Effector memory CD4-positive, alpha-beta T cell (primary cell): ENCODE measurements at regions not wholly inside any gene's neighbourhood (a gene's known extent, or its start where the extent isn't known, plus 50 kb on each side); places are given as distances from the start of the nearest gene placed in this dataset.

Experiments
- DNase-seq, 3 donors: peaks; one replicate each; pipeline ENCODE4 v3.0.0-alpha.2; 2020
- H3K27ac ChIP-seq: 2 replicates; pipeline ENCODE4 v1.7.0; 2013; ENCODE audit warnings: mild to moderate bottlenecking, low read length, moderate library complexity; ENCODE audit not compliant: insufficient read depth, poor library complexity, severe bottlenecking
- H3K27me3 ChIP-seq: replicated peaks from 2 replicates; pipeline ENCODE4 v1.7.0; 2013; ENCODE audit warnings: mild to moderate bottlenecking, low read length; ENCODE audit not compliant: insufficient read depth, control insufficient read depth, poor library complexity, severe bottlenecking
- H3K36me3 ChIP-seq: 2 replicates; pipeline ENCODE4 v1.7.0; 2013; ENCODE audit warnings: mild to moderate bottlenecking, low read length, moderate library complexity; ENCODE audit not compliant: control insufficient read depth, insufficient read depth
- H3K4me1 ChIP-seq: 2 replicates; pipeline ENCODE4 v1.7.0; 2013; ENCODE audit warnings: low read length, mild to moderate bottlenecking; ENCODE audit not compliant: control insufficient read depth, insufficient read depth, poor library complexity, severe bottlenecking
- H3K4me3 ChIP-seq: 2 replicates; pipeline ENCODE4 v1.7.0; 2013; ENCODE audit warnings: low read length, low read depth, mild to moderate bottlenecking; ENCODE audit not compliant: insufficient read depth, poor library complexity, severe bottlenecking
- H3K9me3 ChIP-seq: 2 replicates; pipeline ENCODE4 v1.7.0; 2013; ENCODE audit warnings: mild to moderate bottlenecking, low read length, moderate library complexity; ENCODE audit not compliant: control insufficient read depth

DNA sequence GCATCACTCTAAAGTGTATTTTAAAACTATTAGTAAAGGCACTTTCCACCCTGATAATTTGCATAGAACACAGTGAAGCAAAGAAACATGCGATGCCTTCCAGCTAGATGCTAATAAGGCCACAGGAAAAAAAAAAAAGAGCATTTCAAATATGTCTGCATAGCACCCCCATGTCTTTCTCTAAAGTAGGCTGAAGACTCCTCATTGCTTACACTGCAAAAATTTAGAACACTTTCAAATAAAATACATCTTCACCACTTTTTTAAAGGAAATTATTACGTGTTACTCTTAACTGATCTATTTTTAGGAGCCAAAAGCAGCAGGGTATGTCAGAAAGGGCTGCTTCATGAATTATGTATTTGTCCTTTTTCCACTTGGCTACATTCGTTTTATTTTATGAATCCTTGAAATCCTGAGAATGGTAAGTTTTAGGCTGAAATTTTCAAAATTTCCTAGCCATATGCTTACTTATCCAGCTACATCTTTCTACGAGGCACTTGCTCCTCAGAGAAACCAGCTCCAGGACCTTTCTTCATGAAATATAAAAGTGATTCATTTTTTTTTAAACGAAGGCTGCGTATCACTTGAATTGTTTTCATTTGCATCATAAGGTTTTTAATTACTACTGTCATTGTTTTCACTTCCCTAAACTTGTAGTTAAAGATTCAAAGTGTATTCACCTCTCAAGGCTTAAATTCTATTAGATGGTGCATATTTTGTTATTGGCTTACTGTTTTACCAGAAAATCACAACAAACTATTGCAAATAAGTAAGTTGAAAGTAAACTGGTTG lies 513.0 kb downstream of the PTPRC start:
- DNase-seq: no peak
- no peaks in the 10 kb centered on the region for H3K36me3 ChIP-seq
- no peak overlapping the region for H3K4me3 ChIP-seq
- H3K4me1 ChIP-seq: no peaks in the 10 kb centered on the region
- no peaks in the 10 kb centered on the region for H3K9me3 ChIP-seq
- no peak overlapping the region for H3K27ac ChIP-seq
- no peaks in the 10 kb centered on the region for H3K27me3 ChIP-seq

DNA sequence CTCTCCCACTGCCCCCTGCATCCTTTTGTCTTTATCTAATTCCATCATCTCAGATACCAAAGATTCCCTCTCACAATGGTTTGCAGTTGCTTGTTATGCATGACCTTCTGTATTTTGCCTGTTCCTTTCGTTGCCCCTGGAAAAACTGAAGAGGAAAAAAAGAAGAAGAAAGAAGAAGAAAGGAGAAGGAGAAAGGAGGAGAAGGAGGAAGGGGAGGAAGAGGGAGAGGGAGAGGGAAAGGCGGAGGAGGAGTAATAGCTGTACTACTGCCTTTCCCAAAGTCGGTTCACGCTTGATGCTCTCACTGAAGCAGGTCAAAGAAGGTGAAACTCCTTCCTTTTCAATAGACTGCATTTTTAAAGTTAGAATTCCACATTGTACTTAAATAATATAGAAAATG lies 513.8 kb downstream of the PTPRC start:
- Histone ChIP-seq H3K4me3 (no peak overlapping the region), H3K4me1 (no peaks in the 10 kb centered on the region), H3K27ac (no peak overlapping the region), H3K36me3 (no peaks in the 10 kb centered on the region), H3K27me3 (no peaks in the 10 kb centered on the region), H3K9me3 (no peaks in the 10 kb centered on the region)
- no peak for DNase-seq

DNA sequence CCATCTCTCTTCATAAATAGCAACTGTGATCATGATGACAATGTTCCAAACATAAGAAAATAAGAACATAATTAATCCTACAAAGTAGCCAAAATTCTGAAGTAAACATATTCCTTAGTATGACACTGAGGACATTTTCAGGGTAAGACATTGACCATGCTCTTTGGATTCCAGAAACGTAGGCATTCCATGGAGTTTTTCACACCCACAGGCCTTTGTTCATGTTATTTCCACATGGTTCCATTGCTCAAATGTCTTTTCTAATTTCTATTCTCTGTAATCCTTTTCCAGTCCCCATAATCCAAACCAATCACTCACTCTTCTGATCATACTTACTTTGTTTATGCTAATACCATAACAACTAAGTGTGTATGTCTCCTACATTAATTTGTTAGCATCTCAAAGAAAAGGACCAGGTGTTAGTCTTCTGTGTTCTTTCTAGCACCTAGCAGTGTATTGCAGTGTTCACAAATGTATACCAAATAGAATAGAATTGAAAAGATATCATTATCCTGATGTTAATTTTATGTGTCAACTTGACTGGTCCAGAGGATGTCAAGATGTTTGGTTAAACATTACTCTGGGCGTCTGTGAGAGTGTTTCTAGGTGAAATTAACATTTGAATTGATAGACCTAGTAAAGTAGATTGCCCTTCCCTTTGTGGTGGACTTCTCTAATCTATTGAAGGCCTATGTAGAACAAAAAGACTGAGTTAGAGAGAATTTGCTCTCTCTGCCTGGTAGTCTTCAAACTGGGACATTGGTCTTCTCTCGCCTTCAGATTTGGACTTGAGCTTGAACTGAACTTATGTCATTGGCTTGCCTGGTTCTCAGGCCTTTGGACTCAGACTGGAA lies 516.6 kb downstream of the PTPRC start:
- Histone ChIP-seq H3K27ac (no peak overlapping the region), H3K4me1 (no peaks in the 10 kb centered on the region), H3K9me3 (no peaks in the 10 kb centered on the region), H3K4me3 (no peak overlapping the region), H3K27me3 (no peaks in the 10 kb centered on the region), H3K36me3 (no peaks in the 10 kb centered on the region)
- no peak for DNase-seq

GRCh38 chr1:199157494-199157893 lies 518.7 kb downstream of the PTPRC start:
- no peaks in the 10 kb centered on the region for H3K27me3 ChIP-seq
- H3K27ac ChIP-seq: no peak overlapping the region
- H3K4me3 ChIP-seq: no peak overlapping the region
- no peak for DNase-seq
- H3K36me3 ChIP-seq: no peaks in the 10 kb centered on the region
- H3K9me3 ChIP-seq: no peaks in the 10 kb centered on the region
- peaks cover 5% of the 10 kb centered on the region for H3K4me1 ChIP-seq

GRCh38 chr1:199160521-199161318 lies 521.9 kb downstream of the PTPRC start:
- Histone ChIP-seq H3K4me3 (no peak overlapping the region), H3K27me3 (no peaks in the 10 kb centered on the region), H3K27ac (no peak overlapping the region), H3K4me1 (peaks cover 5% of the 10 kb centered on the region), H3K36me3 (no peaks in the 10 kb centered on the region), H3K9me3 (no peaks in the 10 kb centered on the region)
- DNase-seq: no peak

DNA sequence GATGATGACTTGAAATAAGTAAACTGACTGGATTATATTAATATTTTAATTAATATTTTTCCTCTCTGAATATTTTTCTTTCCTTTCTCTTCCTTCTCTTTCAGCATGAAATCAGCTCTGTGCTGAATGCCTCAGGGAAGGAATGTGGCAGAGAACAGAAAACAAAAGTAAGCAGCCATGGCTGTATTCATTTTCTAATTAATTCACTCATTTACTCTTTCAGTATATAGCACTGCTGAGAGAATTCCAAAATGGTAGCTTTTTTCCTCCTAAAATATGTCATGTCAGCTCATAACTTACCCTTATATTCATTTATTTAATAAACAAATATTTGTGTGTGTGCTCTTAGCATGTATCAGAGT lies 522.5 kb downstream of the PTPRC start:
- Histone ChIP-seq H3K27ac (no peak overlapping the region), H3K36me3 (no peaks in the 10 kb centered on the region), H3K4me1 (peaks cover 5% of the 10 kb centered on the region), H3K27me3 (no peaks in the 10 kb centered on the region), H3K4me3 (no peak overlapping the region), H3K9me3 (no peaks in the 10 kb centered on the region)
- DNase-seq: no peak

DNA sequence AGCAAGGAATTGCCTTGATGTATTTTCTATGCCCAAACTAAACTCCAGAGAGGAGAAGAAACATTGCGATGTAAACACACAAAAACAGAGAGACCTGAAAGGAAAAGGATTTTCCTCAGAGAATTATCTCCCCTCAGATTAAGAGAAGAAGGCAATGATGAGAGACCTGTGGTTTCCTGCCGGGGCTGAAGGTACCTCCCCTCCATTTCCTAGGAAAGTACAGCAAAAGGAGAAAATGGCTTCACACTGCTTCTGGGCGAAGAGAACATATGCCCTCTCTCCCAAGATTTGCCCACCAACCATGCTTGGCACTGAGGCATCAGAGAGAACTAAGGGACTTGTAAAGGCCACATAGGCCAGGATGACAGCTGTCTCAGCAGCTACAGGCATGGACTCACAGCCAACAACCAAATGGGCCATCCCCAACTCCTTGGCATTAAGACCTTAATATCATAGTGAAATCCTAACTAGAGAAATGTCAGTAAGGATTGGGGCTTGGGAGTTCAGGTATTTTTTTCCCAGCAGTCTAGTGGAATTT lies 523.0 kb downstream of the PTPRC start:
- H3K4me3 ChIP-seq: no peak overlapping the region
- no peak overlapping the region for H3K27ac ChIP-seq
- no peak for DNase-seq
- no peaks in the 10 kb centered on the region for H3K27me3 ChIP-seq
- no peaks in the 10 kb centered on the region for H3K9me3 ChIP-seq
- no peaks in the 10 kb centered on the region for H3K36me3 ChIP-seq
- peaks cover 5% of the 10 kb centered on the region for H3K4me1 ChIP-seq

GRCh38 chr1:199163267-199163666 lies 524.4 kb downstream of the PTPRC start:
- Histone ChIP-seq H3K4me3 (no peak overlapping the region), H3K36me3 (no peaks in the 10 kb centered on the region), H3K4me1 (peaks cover 5% of the 10 kb centered on the region), H3K27me3 (no peaks in the 10 kb centered on the region), H3K27ac (no peak overlapping the region), H3K9me3 (no peaks in the 10 kb centered on the region)
- no peak for DNase-seq

DNA sequence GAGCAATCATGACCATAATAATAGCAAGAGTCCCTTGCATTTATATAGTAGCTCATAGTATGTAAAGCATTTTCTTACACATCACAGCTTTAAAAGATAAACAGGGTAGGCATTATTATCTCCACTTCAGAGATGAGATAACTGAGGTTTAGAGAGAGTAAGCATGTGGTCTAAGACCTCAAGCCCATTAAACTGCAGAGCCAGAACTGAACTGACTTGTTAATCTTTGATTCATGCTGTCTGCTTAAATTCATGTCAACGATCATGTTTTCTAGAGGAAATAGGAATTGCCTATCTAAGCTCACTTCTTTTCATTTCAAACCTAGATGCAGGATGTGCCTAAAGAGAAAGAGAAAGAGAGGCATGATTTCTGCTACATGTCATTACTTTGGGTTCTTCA lies 524.8 kb downstream of the PTPRC start:
- no peaks in the 10 kb centered on the region for H3K27me3 ChIP-seq
- peaks cover 8% of the 10 kb centered on the region for H3K4me1 ChIP-seq
- no peak overlapping the region for H3K4me3 ChIP-seq
- no peaks in the 10 kb centered on the region for H3K9me3 ChIP-seq
- H3K36me3 ChIP-seq: no peaks in the 10 kb centered on the region
- no peak for DNase-seq
- no peak overlapping the region for H3K27ac ChIP-seq
